ENCODE measurements at regions not wholly inside any gene's neighbourhood (a gene's known extent, or its start where the extent isn't known, plus 50 kb on each side); places are given as distances from the start of the nearest gene placed in this dataset.

DNA sequence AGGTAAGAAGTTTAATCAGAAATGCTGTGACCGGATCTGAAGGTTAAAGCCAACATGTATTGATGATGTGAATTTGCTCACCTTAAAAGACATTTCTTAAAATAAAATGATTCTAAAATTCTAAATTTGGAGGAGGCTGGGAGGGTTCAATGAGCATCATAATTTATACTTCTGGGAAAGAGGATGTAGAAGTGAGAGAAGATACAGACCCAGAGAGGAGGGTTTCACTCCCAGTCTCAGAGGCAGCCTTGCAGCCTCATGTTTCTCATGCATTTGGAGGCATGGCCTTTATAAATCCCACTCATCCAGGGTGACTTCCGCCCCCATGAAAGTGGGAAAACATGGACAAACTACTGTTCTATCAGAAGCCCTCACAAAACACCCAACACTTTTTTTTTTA, 305.6 kb upstream of the PITRM1 start:
- no peak for DNase-seq

DNA sequence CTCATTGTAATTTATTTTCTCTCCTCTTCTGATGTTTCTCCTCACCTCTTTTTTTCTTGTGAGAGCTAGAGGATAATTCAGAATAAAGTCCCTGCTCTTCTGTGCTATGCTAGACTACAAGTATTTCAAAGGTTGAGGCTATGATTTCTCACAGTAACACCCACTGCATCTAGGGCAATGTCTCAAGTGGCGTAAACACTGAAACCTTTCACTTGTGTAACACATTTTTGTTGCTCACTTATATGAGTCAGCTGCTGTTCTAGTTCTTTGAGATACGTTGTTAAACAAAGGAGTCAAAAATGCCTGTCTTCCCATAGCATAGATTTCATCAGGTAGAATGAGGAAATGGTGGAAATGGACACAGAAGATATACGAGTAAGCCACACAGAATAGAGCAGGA, 305.1 kb upstream of the PITRM1 start:
- no peak for DNase-seq

DNA sequence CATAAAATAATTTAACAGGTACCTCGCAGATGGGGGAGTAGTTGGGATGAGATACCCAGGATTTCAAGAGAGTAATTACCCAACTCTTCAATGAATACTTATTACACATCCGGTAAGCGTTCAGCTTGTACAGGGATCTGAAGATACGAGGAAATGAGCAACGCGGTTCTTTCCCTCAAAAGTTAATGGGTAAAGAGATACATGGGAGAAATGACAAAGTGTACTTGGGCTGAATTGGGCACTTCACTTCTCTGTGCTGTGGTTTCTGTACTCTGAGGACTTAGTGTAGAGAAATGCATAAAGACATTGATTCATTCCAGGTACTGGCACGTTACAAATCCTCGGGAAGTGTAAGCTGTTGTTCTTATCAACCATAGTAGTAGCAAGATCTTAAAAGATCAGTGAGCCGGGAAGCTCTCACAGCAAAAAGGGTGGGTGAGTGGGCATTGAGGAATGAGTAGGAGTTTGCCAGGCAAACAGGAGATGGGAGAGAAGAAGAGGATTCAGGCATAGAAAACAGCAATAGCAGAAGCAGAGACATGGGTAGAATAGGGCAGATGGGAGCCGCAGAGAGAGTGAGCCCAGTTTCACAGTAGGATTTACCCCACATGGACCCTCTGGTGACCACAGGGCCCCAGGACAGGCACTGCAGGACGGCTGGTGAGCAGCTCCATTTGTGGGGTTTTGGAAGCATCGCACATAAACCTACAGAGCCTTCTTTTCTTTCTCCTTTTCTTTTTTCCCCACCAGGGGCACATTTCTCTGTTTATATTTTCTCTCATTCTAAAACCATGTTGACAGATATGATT, 304.3 kb upstream of the PITRM1 start:
- no peak for DNase-seq

DNA sequence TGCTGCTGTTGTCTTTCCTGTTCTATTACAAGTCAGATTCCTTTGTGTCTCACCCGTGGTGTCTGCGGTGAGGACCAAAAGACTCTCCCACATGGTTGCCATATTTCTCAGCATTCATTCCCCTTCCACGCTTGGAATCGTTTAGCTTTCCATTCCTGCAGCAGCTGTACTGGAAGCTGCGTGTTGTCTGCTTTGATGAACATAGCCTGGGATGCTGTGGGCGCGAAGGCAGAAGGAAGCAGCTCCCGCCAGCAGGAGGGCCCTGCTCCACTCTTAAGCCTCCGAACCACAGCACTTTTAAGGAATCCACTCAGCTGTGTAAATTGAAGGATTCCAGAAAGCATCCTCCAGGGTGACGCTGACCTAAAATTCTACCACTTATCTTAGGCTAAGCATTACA, 303.6 kb upstream of the PITRM1 start:
- DNase-seq = no peak

DNA sequence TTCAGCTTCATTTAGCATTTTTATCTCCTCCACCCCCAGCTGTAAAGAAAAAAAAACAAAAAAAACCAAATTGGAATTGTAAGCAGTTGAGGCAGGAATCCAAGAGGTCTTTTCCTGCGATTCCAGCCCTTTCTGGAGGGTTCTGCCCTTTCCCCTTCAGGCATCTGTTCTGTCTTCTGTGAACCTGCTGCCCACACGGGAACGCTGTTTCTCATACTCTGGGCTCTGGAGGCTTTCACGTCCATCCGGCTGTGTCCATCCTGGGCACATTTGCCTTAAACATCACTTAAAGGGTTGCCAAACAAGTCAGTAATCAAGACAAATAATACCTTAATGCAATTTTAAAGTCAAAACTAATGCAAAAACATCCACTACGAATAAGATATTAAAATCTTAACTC, 302.8 kb upstream of the PITRM1 start:
- DNase-seq = no peak

DNA sequence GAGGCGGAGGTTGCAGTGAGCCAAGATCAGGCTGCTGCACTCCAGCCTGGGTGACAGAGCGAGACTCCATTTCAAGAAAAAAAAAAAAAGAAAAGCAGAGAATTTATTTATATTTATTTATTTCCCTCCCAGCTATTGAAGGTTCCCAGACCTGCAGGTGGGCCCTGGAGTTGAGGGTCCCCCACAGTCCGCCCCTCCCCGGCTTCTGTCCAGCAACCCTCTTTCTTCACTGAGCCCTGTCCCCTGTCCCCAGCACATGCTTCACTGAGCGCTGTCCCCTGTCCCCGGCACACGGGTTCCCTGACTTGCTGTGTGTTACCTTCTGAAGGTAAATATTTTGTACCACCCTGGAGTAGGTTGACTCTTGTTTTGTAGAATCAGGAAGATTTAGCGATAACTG, 301.7 kb upstream of the PITRM1 start:
- DNase-seq = no peak

DNA sequence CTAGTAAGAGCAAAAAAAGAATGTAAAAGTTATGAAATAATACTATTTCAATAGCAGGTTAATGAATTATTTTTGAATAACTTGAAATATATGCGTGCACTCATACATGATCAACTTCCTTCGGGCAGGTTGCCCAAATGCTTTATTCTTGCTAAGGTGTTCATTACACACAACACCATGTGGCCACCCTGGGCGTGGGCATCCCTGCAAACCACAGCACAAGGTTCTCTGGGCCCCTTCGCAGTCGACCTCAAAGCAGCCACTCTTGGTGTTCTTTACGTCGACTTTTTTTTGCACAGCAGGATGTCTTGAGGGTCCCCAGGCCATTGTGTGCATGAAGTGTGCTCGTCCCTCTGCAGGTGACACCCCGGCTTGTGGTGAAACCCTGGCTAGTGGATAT, 300.7 kb upstream of the PITRM1 start:
- DNase-seq = no peak

DNA sequence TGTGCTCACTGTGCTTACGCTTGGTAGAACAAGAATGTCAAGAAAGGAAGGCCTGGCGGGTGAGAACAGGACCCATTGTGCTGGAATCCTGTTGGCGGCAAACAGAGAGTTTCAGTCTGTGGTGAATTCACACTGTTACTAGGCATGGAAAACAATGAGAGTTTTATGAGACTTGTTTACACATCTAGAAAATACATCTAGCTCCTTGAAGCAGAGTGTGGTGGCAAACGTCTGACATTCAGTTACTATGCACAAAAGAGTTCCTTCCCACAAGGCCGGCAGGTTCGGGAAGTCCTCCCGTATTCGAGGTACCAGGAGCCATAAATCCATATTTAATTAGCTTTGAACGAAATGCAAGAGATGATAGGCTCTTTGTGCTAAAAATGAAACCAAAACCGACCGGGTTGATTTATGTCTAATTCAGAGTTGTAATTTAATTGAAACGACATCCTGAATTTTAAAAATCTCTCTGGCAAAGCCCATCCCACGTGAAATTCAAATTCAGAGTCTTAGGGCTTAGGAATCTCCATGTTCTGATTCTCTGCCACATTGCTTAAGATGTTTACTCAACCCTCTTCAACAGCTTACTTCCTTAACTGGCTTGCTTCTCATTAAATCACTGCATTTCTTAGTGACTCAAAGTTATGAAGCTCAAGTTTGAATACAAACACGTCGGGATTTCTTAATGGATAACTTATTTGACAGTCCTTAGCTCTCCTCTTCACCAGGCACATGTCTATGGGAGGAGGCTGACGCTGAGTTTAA, 299.9 kb upstream of the PITRM1 start:
- DNase-seq = no peak

DNA sequence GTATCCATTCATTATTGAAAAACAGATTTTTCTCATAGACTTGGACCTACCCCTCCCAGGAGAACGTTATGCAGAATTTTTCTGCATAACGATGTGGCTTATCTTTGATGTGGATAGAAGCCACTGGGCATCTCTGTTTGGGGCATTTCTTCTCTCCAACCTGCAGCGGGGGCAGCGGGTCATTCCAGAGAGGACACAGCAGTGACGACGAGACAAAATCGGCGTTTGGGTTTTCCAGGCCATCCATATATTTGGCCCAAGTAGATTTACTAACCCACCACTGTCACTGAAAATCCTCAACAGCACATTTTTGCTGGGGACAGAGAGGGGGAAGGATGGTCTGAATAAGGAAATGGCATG, 299.3 kb upstream of the PITRM1 start:
- no peak for DNase-seq

DNA sequence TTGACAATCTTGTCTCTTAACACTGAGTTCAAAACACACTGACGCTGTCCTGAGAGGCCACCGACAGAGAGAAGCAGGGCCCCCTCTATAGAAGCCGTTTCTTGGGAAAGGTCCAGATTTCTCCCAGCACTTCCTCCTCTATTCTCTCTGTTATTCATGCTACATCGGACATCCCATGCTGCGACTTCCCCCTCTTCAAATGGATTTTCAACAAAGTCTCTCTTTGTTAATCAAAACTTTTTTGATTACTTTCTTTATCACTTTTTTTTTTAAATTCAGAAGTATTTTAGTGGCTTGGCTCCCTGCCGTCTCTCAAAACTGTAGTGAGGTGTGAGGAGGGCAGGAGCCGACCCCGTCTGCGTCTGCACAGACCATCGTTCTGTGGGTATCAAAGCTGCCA, 298.9 kb upstream of the PITRM1 start:
- no peak for DNase-seq

DNA sequence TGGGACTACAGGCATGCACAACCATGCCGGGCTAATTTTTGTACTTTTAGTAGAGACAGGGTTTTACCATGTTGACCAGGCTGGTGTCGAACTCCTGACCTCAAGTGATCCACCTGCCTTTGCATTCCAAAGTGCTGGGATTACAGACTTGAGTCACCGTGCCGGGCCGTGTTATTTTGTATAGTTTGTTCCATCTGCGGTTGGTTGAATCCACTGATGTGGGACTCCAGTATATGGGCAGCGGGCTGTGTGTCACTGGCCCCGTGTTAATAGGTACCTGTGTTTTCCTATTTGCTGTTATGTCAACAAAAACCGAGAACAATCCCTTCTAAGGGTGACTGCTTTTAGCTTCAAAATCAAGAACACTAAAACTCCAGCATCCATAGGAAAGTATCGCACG, 297.6 kb upstream of the PITRM1 start:
- DNase-seq = no peak

DNA sequence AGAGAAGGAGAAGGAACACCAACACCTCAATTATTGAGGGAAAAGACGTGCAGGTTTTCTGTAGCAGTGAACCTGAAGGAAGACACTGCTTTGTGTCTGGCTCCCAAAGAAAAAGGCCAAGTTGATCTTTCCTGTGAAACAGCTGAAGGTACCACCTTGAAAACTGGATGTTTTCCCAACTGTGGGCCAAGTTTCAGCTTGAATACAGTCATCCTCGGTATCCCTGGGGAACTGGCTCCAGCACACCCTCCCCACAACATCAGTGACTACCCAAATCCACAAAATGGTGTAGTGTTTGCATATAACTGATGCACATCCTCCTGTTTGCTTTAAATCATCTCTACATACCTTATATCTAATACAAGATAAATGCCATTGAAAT, 297.0 kb upstream of the PITRM1 start:
- no peak for DNase-seq

DNA sequence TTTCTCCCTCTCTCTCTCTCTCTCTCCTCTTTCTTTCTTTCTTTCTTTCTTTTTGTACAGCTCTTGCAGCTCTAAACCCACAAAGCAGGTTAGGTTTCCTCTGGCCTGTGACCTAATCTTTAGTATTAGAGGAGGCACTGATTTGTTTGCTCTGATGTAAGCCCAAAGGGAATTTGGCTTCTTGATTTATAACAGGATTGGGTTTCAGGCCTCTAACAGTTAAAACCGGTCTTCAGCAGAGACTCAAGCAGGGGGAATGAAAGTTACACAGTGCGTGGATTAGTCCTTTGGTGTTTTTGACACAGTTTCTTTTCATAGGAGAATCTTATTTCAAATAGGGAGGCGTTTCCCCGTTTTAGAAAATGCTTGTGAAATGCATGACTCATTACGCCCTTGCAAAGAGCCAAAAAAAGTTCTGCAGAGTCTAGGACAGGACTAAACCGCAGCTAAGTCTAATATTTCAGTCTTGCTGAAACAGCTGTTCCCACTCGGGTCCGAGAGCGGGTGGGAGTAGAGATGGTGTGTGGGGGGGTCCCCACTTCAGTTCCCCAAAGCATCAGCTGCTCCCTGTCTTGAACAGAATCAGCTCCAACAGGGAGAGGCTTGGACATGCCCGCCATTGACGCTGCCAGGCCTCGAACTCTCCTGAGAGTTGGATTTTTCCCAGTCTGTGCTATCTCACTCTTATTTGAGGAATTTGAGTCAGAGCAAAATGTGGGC, 296.5 kb upstream of the PITRM1 start:
- DNase-seq = no peak

DNA sequence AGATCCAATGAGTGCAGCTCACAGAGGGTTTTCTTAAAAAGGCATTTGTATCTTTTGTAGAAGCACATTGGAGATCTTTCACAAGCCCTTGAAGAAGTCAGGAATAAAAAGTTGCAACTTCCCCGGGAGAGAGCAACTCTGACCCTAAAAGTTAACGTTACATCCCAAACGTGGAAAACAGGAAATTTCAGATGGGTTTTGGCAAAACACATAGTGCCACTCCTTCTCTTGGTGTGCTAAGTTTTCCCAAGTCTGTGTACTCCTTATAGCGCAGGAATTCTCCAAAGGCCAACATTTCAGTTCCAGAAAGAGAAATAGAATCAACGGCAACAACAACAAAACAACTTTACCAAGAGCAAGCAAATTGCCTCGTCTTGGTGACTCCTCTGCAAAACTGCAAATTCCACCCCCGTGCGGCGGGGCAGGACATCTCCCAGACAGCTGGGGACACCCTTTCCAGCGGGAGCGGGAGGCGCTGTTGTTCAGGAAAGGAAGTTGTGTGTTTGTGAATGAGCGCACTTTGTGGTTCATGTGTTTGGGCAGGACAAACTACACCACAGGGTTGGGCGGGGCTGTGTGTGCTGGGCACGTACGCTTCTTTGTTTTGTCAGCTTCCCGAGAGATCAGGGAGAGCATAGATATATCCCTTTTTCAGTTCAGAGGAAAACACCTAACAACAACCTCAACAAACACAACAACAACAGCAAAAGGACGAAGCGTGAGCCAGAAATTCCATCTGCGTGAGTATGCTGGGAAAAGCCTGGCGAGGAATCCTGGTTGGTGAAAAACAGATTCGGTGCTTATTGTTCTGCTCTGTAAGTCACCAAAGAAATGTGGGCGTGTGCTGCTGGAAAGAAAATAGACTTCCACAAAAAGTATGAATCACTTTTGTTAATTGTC, 294.7 kb upstream of the PITRM1 start:
- no peak for DNase-seq

DNA sequence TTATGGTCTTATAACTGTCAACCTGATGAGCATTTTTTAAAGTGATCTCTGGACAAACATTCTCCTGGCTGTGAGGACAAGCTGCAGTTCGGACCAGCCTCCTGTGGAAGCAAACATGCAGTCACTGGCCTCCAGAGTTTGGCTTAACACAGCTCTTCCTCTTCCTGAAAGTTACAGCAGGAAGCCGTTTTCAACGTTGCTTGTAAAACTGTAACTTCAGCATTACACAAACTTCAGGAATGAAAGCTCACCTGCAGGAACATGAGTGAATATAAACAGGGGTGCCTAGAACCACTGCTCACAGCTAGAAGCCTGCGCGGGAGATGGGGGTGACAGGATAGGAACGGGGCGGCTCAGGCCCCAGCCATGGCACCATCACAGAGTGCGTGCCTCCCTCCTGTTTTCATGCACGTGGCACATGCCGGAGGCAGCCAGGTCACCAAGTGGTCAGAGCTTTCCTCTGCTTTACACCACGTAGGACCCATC, 292.9 kb upstream of the PITRM1 start:
- no peak for DNase-seq

DNA sequence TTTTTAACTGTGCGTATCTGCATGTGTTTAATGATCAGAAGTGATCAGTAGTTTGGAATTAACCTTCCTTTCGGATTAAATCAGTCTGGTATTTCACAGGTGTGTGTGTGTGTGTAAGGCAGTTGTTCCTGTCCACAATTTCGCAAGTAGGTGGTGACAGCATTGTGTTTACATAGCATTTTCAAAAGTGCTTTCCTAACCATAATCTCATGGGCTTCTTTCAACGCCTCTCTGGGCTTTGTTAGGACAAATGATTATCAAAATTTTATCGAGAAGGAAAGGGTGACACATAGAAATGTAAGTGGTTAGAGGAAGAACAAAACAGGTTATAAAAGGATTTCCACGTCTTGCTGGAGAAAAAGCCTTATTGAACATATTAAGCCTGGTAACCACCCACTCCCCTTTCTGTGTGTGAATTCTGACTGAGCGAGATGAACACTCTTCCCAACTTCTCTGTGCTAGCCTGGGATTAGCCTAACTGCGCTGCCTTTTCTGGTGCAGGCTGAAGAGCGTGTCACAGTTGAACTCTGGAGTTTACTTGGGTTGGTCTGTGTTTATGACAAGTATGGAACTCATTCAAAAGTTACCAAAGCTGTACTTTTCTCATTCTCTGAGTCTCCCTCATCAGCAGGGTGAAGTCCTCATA, 292.3 kb upstream of the PITRM1 start:
- no peak for DNase-seq

DNA sequence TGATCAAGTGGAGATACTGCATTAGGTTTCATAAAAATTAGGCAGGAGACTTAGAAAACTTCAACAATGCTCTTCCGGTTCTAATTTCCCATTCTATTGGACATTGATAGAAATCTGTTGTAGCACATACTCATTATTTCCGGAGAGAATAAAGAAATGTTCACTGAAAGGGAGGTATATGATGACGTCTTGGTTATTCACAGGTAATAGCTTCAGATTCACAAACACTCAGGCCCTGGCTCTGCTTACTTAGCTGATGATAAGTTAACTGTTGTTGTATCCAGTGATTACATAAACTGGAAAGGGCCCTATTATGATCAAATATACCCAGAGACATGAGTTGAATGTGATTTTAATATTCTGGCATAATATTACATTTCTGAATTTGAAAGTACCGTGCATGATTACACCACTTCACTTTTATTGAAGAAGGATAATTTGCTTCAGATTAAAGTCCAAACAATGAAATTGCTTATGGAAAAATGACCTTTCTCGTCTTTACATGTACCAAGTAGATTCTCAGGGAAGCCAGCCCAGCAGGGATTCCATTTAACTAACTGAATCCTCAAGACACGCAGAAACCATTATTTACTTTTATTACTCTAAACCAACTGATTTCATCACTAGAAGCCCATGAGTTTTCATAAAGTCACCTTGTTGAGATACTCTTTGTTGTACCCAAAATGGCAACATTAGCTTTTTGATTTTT, 288.0 kb upstream of the PITRM1 start:
- no peak for DNase-seq

DNA sequence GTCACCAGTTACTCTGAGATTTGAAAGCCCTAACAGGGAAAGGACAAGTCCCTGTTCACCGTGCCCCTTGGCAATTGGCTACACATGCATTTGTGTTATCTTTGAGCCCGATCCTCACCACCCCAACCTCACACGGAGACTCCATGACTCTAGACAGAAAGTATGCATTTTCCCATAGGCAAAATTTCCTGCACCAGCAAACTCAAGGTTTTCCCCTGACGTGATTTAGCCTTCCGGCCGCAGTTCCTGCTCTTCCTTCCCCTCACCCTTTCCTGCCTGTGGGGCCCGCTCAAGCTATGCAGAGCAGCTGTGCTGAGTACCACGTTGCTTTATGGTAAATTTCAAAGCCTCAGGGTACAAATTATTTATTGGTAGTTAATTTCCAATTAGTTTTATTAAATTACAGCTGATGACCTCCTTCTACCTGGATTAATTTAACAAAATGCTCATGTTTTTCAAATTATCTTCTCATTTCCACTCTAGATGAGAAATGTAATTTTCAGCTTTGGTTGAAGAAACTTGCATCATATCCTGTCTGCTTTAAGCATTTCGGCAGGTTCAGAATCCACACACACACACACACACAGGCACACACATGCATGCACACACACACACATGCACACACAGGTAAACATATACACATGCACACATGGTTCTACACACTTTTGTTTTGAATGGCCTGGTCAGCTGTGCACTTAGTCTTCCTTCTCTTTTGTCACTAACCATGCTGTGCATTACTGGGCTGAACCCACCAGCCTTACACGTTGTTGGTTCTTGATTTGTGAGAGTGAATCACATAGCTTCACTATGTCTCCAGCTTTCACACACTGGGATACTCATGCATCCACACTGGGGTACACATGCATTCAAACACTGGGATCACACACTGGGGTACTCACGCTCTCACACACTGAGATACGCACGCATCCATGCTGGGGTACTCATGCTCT, 283.1 kb upstream of the PITRM1 start:
- DNase-seq = no peak

DNA sequence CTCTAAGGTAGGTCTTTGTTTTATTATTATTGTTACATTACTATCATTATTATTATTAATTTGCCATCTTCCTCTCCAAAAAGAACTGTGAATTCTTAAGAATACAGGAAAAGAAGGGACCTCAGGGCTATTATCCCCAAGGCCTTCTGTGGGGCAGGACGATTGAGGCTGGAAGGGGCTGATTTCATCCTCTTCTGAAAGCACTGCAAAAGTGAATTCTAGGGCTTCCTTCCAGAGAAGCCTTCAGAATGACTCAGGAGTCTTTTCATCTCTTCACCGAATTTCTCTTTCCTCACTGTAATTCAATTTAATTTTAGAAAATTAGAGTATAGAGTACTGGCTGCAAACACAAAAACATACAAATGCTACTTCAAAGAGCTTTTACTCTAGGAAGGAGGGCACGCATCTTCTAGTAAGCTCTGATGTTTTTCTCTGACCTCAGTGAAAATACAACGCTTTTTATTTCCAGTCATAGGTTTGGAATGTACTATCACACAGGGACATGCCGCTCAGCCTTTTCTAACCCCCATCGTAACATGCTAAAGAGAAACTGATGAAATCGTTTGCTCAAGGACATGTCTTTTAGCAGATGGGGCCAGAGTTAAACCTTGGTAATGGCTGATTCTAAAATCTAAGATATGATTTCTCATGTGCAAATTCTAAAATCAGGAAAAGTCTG, 280.2 kb upstream of the PITRM1 start:
- DNase-seq = no peak

DNA sequence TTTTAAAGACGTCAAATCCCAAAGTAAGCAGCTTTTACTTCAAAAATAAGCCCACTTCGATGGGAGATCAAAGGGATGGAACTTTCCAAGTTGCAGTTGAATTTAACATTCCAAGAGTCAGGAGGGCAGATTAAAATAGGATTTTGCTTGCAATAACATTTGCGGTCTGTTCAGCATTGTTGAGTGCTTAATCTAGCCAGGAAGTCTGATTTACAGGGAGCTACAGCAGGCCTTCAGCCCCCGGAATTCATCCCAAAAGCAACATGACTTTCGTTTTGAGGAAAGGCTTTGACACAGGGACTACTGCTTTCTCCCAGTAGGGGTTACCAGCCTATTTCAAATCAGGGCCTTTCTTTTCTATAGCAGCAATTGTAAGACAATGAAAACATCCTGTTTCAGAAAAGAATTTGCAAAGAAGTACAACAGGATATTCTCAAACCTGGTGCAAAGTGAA, 279.6 kb upstream of the PITRM1 start:
- no peak for DNase-seq
